H9 (cell line): ENCODE measurements at regions not wholly inside any gene's neighbourhood (a gene's known extent, or its start where the extent isn't known, plus 50 kb on each side); places are given as distances from the start of the nearest gene placed in this dataset.

Experiments
- DNase-seq: peaks from one replicate; pipeline ENCODE4 v3.0.0-alpha.2; 2017
- H2AFZ ChIP-seq: one replicate; pipeline ENCODE4 v1.6.1; 2013; ENCODE audit warnings: mild to moderate bottlenecking, low read length, control low read depth, moderate library complexity
- H2AK5ac ChIP-seq: 2 replicates; pipeline ENCODE4 v1.6.1; 2013; ENCODE audit warnings: low read length, control low read depth, mixed read lengths; ENCODE audit not compliant: insufficient read length
- H2BK120ac ChIP-seq: one replicate; pipeline ENCODE4 v1.6.1; 2013; ENCODE audit warnings: low read depth, mild to moderate bottlenecking, low read length, control low read depth, inconsistent platforms; ENCODE audit not compliant: poor library complexity, severe bottlenecking
- H2BK12ac ChIP-seq: 2 replicates; pipeline ENCODE4 v1.6.1; 2013; ENCODE audit warnings: low read length, control low read depth, mixed read lengths, low read depth; ENCODE audit not compliant: insufficient read length
- H2BK15ac ChIP-seq: 2 replicates; pipeline ENCODE4 v1.6.1; 2013; ENCODE audit warnings: low read depth, low read length, control low read depth
- H2BK20ac ChIP-seq: one replicate; pipeline ENCODE4 v1.6.1; 2013; ENCODE audit warnings: low read depth, mild to moderate bottlenecking, low read length, control low read depth, inconsistent platforms; ENCODE audit not compliant: poor library complexity, severe bottlenecking
- H2BK5ac ChIP-seq: 2 replicates; pipeline ENCODE4 v1.6.1; 2013; ENCODE audit warnings: low read length, control low read depth, mixed read lengths; ENCODE audit not compliant: insufficient read length
- H3K14ac ChIP-seq: 2 replicates; pipeline ENCODE4 v1.6.1; 2013; ENCODE audit warnings: low read length, control low read depth; ENCODE audit not compliant: insufficient read depth
- H3K18ac ChIP-seq: 2 replicates; pipeline ENCODE4 v1.6.1; 2013; ENCODE audit warnings: low read depth, mild to moderate bottlenecking, mixed read lengths, low read length, control low read depth; ENCODE audit not compliant: insufficient read length
- H3K23ac ChIP-seq: 2 replicates; pipeline ENCODE4 v1.6.1; 2013; ENCODE audit warnings: low read length, control low read depth, mixed read lengths, low read depth; ENCODE audit not compliant: insufficient read length
- H3K23me2 ChIP-seq: 2 replicates; pipeline ENCODE4 v1.6.1; 2013; ENCODE audit warnings: low read depth, mild to moderate bottlenecking, mixed read lengths, low read length, control low read depth; ENCODE audit not compliant: insufficient read length, poor library complexity, severe bottlenecking
- H3K27ac ChIP-seq: 2 replicates; pipeline ENCODE4 v1.5.1; 2013; ENCODE audit warnings: low read length, control low read depth, mixed read lengths, low read depth; ENCODE audit not compliant: insufficient read length
- H3K27me3 ChIP-seq: 2 replicates; pipeline ENCODE4 v1.6.1; 2013; ENCODE audit warnings: low read length, control low read depth, inconsistent platforms; ENCODE audit not compliant: insufficient read depth
- H3K4ac ChIP-seq: 2 replicates; pipeline ENCODE4 v1.6.1; 2013; ENCODE audit warnings: low read depth, mild to moderate bottlenecking, control low read depth, inconsistent platforms, low read length, moderate library complexity
- H3K4me1 ChIP-seq: 2 replicates; pipeline ENCODE4 v1.6.1; 2013; ENCODE audit warnings: low read length, control low read depth, inconsistent platforms; ENCODE audit not compliant: insufficient read depth
- H3K4me2 ChIP-seq: 2 replicates; pipeline ENCODE4 v1.6.1; 2013; ENCODE audit warnings: low read length, control low read depth, mixed read lengths; ENCODE audit not compliant: insufficient read length, insufficient read depth
- H3K56ac ChIP-seq: 2 replicates; pipeline ENCODE4 v1.6.1; 2013; ENCODE audit warnings: low read depth, mild to moderate bottlenecking, mixed read lengths, low read length, control low read depth; ENCODE audit not compliant: insufficient read length
- H3K79me1 ChIP-seq: 2 replicates; pipeline ENCODE4 v1.6.1; 2013; ENCODE audit warnings: low read depth, mild to moderate bottlenecking, moderate library complexity, low read length, control low read depth, inconsistent platforms; ENCODE audit not compliant: insufficient read depth, poor library complexity, severe bottlenecking
- H3K79me2 ChIP-seq: 2 replicates; pipeline ENCODE4 v1.6.1; 2013; ENCODE audit warnings: low read length, control low read depth, inconsistent platforms; ENCODE audit not compliant: insufficient read depth
- H3K9ac ChIP-seq: 2 replicates; pipeline ENCODE4 v1.6.1; 2013; ENCODE audit warnings: low read length, control low read depth, mixed read lengths; ENCODE audit not compliant: insufficient read length; ENCODE audit errors: extremely low read depth
- H3K9me3 ChIP-seq: one replicate; pipeline ENCODE4 v1.6.1; 2013; ENCODE audit warnings: low read depth, low read length, inconsistent platforms; ENCODE audit not compliant: control insufficient read depth
- H3T11ph ChIP-seq: one replicate; pipeline ENCODE4 v1.6.1; 2013; ENCODE audit warnings: mild to moderate bottlenecking, low read length, control low read depth, inconsistent platforms
- H4K20me1 ChIP-seq: one replicate; pipeline ENCODE4 v1.6.1; 2013; ENCODE audit not compliant: control insufficient read depth, insufficient read length, insufficient read depth
- H4K5ac ChIP-seq: 2 replicates; pipeline ENCODE4 v1.6.1; 2013; ENCODE audit warnings: low read depth, mild to moderate bottlenecking, mixed read lengths, low read length, control low read depth; ENCODE audit not compliant: insufficient read length
- H4K8ac ChIP-seq: replicated peaks from 2 replicates; pipeline ENCODE4 v1.6.1; 2013; ENCODE audit warnings: low read length, control low read depth, mixed read lengths, low read depth; ENCODE audit not compliant: insufficient read length
- H4K91ac ChIP-seq: 2 replicates; pipeline ENCODE4 v1.6.1; 2013; ENCODE audit warnings: low read depth, mild to moderate bottlenecking, moderate library complexity, mixed read lengths, low read length, control low read depth; ENCODE audit not compliant: insufficient read length
- H3K27ac Mint-ChIP-seq, 3 experiments: 2 replicates in 2 of 3; 3 replicates in 1 of 3; pipeline ENCODE4 v1.8.0; 2020 to 2021; ENCODE audit warnings: mixed read lengths in 3 of 3, mild to moderate bottlenecking in 1 of 3, moderate library complexity in 1 of 3
- H3K27me3 Mint-ChIP-seq: 2 replicates; pipeline ENCODE4 v1.8.0; 2021; ENCODE audit warnings: low read depth, mild to moderate bottlenecking, moderate library complexity, mixed read lengths
- H3K36me3 Mint-ChIP-seq, 3 experiments: 2 replicates in 2 of 3; 3 replicates in 1 of 3; pipeline ENCODE4 v1.8.0; 2020 to 2021; ENCODE audit warnings: low read depth in 3 of 3, mixed read lengths in 3 of 3; ENCODE audit not compliant: insufficient read depth in 1 of 3
- H3K4me1 Mint-ChIP-seq, 2 experiments: 2 replicates each; pipeline ENCODE4 v1.8.0; 2020; ENCODE audit warnings: mixed read lengths in 2 of 2
- H3K4me3 Mint-ChIP-seq, 2 experiments: 2 replicates in 1 of 2; 3 replicates in 1 of 2; pipeline ENCODE4 v1.8.0; 2020 to 2021; ENCODE audit warnings: mild to moderate bottlenecking in 2 of 2, mixed read lengths in 2 of 2, moderate library complexity in 1 of 2
- H3K9me3 Mint-ChIP-seq, 2 experiments: 2 replicates in 1 of 2; 3 replicates in 1 of 2; pipeline ENCODE4 v1.8.0; 2020; ENCODE audit warnings: mild to moderate bottlenecking in 2 of 2, mixed read lengths in 2 of 2, moderate library complexity in 1 of 2
- WGBS: extraction: QIAGEN DNeasy Blood & Tissue Kit; methylation state at CpG from one replicate; pipeline ENCODE4 v1.1.7; 2013; ENCODE audit warnings: missing lambda C conversion rate, low lambda C conversion rate, mixed read lengths; ENCODE audit not compliant: insufficient read length; ENCODE audit errors: extremely low coverage; 5-methylcytosine and 5-hydroxymethylcytosine counted together
- TF ChIP-seq, protein P1 (sequence below): fragments of 200-600 bp; sonication (generic); conservative IDR thresholded peaks from 3 replicates; pipeline ENCODE4 v1.8.0; 2021; ENCODE audit warnings: antibody characterized with exemption, mild to moderate bottlenecking

DNA sequence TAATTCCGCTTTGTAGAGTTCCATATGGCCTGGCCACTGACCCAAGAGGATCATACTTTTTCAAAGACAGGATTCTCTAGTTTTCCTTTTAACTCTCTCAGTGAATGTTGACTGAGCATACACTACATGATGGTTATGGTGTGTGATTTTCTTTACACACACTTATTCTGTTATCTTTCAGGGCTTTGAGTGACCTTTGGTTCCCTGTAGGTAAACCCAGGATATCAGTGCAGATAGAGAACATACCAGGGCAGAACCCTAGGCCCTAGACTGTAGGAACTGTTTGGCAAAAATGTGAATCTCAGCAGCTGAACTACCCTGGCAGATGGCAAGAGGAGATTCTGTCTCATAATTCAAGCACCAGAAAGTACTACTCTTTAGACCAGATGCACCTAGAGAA lies 159.6 kb downstream of the KCNA5 start:
- DNase-seq, result no peak
- H2BK5ac ChIP-seq, result no peak overlapping the region
- Mint-ChIP-seq H3K27me3 (peaks cover 2% of the 10 kb centered on the region), H3K9me3 (no peaks in the 10 kb centered on the region; a peak in 1 of 5 replicates), H3K36me3 (peaks cover 0 to 5% (median 0%) of the 10 kb centered on the region in 3 experiments; a peak in 2 of 7 replicates), H3K4me3 (no peak overlapping the region; a peak in 1 of 5 replicates), H3K4me1 (peaks cover 50 to 59% of the 10 kb centered on the region in 2 experiments), H3K27ac (no peak overlapping the region)
- H3K23me2 ChIP-seq, result no peaks in the 10 kb centered on the region
- H4K8ac ChIP-seq, result no peak overlapping the region
- no peak overlapping the region for H3K23ac ChIP-seq
- no peak overlapping the region for H2BK20ac ChIP-seq
- H3K27me3 ChIP-seq, result no peaks in the 10 kb centered on the region
- H3K4ac ChIP-seq, result no peak overlapping the region
- H3K4me2 ChIP-seq, result no peak overlapping the region
- H4K91ac ChIP-seq, result no peak overlapping the region
- no peak overlapping the region for H2BK12ac ChIP-seq
- no CpG with 5 or more reads among the region's 1 CpG for WGBS
- H4K5ac ChIP-seq, result no peak overlapping the region
- H3K9me3 ChIP-seq, result no peaks in the 10 kb centered on the region
- H3K79me2 ChIP-seq, result no peaks in the 10 kb centered on the region
- no peak overlapping the region for H3K9ac ChIP-seq
- H2BK15ac ChIP-seq, result no peak overlapping the region
- no peak overlapping the region for H2AFZ ChIP-seq
- no peak overlapping the region for H3K56ac ChIP-seq
- H3K18ac ChIP-seq, result no peak overlapping the region
- H3T11ph ChIP-seq, result no peak overlapping the region
- no peak overlapping the region for H3K14ac ChIP-seq
- no peak overlapping the region for H2AK5ac ChIP-seq
- H3K4me1 ChIP-seq, result peaks cover 6% of the 10 kb centered on the region; the same call in 1 of the 2 replicates
- H2BK120ac ChIP-seq, result no peak overlapping the region
- H3K79me1 ChIP-seq, result no peaks in the 10 kb centered on the region
- H4K20me1 ChIP-seq, result peaks cover 3% of the 10 kb centered on the region
- TF ChIP-seq, protein P1, sequence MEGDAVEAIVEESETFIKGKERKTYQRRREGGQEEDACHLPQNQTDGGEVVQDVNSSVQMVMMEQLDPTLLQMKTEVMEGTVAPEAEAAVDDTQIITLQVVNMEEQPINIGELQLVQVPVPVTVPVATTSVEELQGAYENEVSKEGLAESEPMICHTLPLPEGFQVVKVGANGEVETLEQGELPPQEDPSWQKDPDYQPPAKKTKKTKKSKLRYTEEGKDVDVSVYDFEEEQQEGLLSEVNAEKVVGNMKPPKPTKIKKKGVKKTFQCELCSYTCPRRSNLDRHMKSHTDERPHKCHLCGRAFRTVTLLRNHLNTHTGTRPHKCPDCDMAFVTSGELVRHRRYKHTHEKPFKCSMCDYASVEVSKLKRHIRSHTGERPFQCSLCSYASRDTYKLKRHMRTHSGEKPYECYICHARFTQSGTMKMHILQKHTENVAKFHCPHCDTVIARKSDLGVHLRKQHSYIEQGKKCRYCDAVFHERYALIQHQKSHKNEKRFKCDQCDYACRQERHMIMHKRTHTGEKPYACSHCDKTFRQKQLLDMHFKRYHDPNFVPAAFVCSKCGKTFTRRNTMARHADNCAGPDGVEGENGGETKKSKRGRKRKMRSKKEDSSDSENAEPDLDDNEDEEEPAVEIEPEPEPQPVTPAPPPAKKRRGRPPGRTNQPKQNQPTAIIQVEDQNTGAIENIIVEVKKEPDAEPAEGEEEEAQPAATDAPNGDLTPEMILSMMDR, result no peak
- H3K27ac ChIP-seq, result no peak overlapping the region
